ENCODE measurements at regions not wholly inside any gene's neighbourhood (a gene's known extent, or its start where the extent isn't known, plus 50 kb on each side); places are given as distances from the start of the nearest gene placed in this dataset.
"Not testable (repeated sequence)": the region's sequence is repeated elsewhere in the genome, so short reads cannot be mapped to it uniquely, and the experiment has no call there.

DNA sequence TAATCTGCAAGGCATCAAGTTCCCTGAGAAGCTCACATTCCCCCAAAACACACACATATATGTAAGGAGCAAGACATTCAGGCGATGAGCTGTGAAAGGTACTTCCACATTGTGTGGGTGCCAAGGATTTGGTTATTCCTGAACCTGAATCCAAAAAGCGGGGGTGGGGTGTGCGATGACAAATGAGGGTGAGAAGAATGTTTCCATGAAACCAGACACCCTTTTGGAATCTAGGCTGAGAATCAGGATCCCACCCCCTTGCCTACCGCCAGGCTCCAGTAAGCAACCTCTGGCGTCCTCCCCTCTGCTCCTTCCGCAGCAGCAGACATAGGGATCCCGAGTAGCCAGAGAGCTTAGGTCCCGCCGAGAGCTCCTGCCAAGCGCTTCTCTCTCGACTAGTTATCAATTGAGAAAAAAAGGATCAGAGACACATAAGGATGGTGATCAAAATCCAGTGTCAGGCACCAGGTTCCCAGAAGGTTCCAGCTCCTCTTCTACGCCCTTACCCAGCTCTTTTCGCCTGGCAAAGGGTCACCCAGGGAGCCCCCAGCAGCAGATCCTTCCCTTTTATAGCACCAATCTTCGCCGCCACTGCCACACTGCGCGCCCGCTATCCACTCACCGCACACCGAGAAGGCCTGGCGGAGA is 191.1 kb downstream of the USP22 start:
- TF ChIP-seq, protein P1, sequence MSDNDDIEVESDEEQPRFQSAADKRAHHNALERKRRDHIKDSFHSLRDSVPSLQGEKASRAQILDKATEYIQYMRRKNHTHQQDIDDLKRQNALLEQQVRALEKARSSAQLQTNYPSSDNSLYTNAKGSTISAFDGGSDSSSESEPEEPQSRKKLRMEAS (IDR thresholded peaks at IDR 0.05): not testable (repeated sequence)
- TF ChIP-seq EP300 (IDR thresholded peaks at IDR 0.05; ENCODE audit: borderline replicate concordance); TAF1 (IDR thresholded peaks at IDR 0.05; ENCODE audit: low read depth): not testable (repeated sequence)
